MM.1S (cell line): ENCODE measurements at regions not wholly inside any gene's neighbourhood (a gene's known extent, or its start where the extent isn't known, plus 50 kb on each side); places are given as distances from the start of the nearest gene placed in this dataset.

ENCODE experiments used
- EZH2 ChIP-seq: fragments of 300-600 bp; sonication (generic); optimal IDR thresholded peaks from 2 replicates; pipeline ENCODE3; 2017; ENCODE audit warnings: low read depth, mild to moderate bottlenecking, antibody characterized with exemption, low read length, mixed read lengths
- EZH2phosphoT487 ChIP-seq: fragments of 300-600 bp; sonication (generic); IDR thresholded peaks from 2 replicates; pipeline ENCODE4 v1.6.1; 2018; ENCODE audit warnings: antibody characterized with exemption, low read length
- TF ChIP-seq, protein P1 (sequence below): fragments of 300-600 bp; sonication (generic); IDR thresholded peaks from 2 replicates; pipeline ENCODE4 v1.5.1; 2016; ENCODE audit warnings: antibody characterized with exemption, low read length, mixed read lengths

GRCh38 chr3:64993781-64994180 is 306.0 kb upstream of the ADAMTS9 start:
- TF ChIP-seq, protein P1, sequence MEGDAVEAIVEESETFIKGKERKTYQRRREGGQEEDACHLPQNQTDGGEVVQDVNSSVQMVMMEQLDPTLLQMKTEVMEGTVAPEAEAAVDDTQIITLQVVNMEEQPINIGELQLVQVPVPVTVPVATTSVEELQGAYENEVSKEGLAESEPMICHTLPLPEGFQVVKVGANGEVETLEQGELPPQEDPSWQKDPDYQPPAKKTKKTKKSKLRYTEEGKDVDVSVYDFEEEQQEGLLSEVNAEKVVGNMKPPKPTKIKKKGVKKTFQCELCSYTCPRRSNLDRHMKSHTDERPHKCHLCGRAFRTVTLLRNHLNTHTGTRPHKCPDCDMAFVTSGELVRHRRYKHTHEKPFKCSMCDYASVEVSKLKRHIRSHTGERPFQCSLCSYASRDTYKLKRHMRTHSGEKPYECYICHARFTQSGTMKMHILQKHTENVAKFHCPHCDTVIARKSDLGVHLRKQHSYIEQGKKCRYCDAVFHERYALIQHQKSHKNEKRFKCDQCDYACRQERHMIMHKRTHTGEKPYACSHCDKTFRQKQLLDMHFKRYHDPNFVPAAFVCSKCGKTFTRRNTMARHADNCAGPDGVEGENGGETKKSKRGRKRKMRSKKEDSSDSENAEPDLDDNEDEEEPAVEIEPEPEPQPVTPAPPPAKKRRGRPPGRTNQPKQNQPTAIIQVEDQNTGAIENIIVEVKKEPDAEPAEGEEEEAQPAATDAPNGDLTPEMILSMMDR = no peak
- no peak for TF ChIP-seq EZH2
- TF ChIP-seq EZH2phosphoT487 = no peak
